HG03520 (cell line): ENCODE measurements at regions not wholly inside any gene's neighbourhood (a gene's known extent, or its start where the extent isn't known, plus 50 kb on each side); places are given as distances from the start of the nearest gene placed in this dataset.

Source experiments
- ATAC-seq: cut with Tn5 transposase; IDR thresholded peaks from one replicate; pipeline ENCODE4 v1.9.1; 2021; ENCODE audit warnings: mild to moderate bottlenecking, moderate library complexity; ENCODE audit not compliant: unreplicated experiment

DNA sequence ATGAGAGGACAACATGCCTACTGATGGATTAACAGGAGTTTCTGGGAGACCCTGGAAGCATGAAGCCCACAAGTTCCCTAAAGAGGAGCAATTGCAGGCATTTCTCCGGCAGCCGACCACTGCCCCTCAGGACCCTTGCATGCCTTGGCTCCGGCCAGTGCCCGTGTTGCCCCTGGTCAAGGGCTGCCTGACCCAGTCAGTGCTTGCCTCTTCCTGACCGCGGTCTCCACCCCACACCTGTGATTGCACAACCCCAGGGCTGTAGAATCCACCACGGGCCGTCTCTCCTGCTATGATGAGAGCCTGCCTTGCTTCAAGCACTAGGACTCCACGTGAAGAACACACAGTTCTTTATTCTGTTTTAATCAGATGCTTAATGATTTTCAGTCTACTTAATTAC, 127.5 kb downstream of the GLI2 start:
- ATAC-seq: no peak

DNA sequence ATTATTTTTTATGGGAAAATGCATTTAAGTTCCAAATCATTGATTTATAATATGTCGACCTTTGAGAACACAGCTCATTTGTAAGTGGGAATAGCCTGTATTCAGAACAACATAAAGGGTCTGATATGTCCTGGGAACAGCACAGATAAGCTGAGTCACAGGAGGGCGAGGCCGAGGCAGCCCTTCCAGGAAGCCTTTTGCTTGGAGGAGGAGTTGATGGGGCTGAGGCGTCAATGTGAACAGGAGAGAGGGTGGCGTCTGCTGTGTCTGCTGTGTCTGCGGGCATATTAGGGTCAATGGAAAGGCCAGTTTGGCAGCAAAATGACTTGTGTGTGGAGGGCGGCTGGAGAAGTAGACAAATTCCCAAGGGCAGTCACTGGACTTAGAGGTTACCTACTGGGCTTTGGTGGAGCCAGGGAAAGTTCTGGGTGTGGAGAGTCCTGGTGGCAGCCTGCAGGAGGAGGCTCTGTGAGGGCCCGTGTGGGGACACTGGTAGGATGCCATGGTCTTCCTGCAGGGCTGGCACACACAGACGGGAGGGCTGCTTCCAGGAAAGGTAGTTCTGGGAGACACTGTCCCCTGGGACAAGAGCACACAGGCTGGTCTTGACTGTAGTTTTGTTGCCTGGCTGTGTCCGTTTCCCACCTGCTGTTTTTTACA, 128.1 kb downstream of the GLI2 start:
- ATAC-seq: no peak

DNA sequence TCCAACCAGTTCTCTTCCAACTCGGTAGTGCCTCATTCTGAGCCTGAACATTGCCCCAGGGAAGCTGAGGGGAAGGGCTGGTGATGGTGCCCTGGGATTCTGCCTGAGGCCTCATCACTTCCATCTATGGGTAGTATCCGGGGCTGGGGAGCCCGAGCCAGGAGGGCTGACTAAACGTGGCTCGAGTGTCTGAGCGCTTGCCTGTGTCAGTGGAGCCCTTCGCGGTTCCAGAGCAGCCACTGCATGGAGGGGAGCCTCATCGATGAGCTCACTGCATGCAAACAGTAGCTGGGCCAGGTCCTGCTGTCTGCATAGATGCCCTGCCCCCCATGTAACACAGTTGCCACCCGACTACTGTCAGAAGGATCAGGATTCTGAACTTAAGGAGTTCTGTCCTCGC, 129.3 kb downstream of the GLI2 start:
- ATAC-seq: no peak

DNA sequence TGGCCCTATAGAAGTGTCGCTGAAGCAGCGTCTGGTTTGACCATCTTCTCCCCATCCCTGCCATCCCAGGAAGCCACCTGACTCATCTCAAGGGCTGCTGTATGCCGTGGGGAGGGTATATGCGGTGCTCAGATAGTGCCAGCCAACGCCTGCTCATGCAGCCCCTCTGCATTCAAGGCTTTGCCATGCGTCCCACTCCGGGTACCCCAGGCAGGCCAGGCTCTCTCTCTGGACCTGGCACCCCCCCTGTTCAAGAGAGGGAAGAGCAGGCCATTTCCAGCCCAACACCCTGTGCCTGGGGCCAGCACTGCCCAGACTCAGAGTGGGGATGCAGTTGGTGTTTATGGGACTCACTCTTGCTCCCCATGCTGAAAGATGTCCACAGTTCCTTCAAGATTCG, 130.0 kb downstream of the GLI2 start:
- no peak for ATAC-seq

DNA sequence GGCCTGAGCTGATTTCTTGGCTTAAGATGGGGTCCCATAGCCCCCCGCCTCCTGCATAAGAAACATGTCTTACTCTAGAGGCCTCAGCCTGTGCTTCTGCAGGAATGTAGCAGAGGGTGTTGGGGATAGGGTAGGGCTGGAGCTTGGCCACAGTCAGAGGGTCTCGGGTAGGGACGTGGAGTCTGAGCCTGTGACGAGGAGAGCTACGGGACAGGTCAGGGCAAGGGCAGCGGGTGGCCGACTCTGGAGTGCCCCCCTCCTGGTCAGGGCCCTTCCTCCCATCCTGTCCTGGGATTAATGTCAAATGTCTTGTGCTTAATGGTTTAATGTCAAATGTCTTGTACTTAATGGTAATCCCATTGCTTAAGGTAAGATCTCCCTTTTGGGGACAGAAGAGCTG, 130.4 kb downstream of the GLI2 start:
- ATAC-seq: no peak

DNA sequence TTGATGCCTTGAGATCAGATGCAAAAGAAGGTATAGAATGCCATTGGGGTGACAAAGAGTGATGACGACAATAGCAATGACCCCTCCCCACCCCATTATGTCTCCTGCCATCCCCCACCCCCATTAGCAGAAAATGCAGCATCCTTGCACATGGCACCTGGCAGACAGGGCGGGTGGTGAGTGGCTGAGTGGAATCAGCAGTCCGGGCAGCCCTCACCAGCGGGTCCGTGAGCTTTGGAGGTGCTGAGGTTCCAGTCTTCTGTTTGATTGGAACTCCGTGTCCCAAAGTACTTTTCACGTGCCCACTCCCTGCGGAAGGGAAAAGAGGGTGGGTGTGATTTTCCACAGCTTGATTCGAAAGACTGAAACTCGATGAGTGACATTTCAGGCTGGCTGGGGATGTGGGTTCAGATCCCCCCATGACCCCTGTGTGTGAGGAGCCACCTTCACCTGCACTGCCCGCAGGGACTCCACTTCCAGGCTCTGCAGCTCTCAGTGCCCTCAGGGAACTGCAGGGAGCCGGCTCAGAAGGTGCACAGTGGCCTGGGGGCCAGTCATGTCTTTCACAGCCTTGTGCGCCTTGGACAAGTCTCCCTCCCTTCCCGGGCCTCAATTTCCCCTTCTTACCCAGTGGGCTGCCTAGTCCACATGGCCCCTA, 130.9 kb downstream of the GLI2 start:
- ATAC-seq: no peak

DNA sequence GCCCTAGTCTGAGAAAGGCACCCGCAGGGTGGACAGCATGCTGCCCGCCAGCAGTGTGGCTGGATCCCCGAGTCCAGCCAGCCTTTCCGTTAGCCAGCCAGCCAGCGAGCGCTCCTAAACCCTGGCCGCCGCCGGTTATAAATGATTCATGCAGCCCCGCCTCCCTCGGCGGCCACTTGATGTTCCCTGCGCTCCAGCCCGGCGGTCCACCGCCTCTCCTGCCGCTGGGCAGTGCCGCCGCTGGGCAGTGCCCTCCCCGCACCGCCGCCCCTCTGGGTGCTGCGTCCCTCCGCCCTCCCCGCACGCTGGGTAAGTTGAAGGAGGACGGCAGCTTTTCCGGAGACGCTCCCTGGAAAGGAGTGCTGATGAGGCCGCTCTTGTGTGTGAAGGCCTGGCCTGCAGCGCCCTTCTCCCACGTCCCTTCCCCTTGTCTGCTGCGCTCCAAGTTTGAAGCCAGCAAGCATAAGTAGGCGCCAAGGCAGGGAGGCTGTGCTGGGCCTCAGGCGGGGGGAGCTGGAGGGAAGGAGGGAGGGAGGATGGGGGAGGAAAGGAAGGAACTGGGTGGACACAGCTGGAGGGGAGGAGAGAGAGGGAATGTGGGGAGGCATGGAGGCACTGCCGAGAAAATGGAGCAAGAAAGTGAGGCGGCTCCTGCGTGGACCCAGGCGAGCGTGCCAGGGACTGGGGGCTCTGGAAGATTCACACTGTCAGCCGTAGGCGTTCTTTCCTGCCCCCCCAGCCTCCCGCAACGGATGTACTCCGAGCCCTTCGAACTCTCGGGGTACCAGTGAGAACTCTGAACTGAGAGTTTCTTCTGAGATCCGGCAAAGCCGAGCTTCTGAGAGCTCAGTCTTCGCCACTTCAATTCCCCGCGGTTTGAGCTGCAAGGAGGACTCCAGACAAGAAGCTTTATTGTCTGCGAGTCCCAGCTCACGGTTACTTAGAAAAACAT, 131.9 kb downstream of the GLI2 start:
- no peak for ATAC-seq

DNA sequence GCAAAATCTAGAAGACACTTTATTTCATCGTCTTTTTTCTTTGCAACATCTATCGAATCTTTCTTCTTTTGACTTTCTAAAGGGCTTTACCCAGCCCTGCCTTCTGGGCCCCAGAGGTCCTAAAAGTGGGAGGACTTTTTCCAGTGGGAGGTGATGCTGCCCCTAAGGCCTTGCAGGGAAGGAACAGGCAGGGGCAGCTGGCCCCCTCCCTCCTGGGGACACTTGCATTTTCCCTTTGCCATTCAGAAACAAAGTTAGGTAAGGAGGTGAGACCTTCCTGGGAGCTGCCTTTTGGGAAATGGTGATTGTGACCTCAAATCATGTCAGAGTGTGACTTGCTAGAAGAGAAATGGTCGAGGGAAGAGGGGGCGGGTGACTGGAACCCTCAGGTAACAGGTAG, 132.7 kb downstream of the GLI2 start:
- no peak for ATAC-seq

DNA sequence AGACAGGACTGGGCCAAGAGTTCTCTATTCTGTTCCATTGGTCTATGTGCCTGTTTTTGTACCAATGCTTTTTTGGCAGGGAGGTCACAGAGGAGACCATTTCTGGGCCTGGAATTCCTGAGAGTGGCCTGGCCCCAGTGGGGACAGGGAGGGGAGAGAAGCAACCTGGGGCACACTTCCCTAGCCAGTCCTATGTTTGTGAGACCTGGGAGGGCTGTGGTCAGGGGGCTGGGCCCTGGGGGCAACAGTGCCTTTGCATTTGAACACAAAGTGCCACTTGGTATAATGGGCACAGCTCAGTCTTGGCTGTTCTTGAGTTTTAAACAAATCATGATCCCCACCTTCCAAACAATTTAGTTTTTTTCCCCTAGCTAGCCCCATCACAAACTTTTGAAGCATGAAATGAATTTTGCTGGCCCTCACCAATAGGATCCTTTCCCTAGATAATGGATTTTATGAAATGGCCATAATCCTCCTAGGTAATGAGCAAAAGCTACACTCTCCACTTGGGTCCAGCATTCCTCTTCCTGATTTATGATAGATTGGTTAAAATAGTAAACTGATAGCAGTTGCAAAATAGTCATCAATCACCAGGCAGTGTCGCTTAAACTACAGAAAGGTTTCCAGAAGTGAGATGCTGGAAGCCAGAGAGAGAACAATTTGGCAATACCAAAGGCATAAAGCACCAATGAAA, 133.5 kb downstream of the GLI2 start:
- no peak for ATAC-seq

DNA sequence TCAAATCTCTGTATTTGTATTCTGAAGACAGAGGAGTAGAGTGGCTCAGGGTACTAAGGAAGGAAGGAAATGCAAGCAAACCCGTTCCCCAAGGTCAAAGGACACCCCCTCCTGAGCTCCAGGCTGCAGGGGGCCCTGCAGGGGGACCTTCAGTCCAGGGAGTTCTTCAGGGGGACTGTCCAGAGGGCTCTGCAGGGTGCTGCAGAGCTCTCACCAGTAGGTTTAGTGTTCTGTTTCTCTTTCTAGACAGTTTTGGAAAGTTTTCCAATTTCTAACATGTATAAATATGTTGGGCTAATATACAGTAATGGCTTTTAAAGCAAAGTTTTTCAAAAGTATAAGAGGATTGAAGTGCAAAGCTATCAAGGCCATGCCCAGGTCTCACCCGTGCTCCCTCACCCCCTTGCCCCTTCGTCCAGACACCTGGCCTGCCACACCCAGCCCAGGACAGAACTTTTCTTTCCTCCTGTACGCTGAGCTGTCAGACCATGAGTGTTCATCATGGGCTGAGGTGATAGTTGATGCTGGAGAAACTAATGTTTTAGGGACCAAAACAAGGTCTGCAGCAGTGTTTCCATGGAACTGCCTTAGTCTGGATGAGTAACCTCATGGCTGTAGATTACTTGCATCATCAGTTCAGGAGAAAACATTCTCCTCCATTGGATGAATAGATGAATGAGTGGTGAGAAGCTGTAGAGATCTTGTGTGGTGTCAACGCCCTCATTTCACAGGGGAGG, 134.2 kb downstream of the GLI2 start:
- ATAC-seq: no peak

DNA sequence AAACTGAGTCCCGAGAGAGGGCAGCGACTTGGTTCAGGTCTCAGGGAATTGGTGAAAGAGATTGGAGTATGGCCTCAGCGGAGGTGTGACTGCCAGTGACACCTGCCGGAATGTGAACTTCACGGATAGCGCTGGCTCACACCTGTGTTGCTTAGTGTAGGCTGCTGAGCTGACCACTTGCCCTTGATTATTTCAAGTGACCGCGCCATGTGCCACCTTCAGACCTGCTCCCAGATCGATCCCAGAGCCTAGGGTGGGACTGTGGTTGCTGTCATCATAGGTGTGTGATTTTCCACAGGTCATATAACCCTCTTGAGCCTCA, 134.8 kb downstream of the GLI2 start:
- no peak for ATAC-seq

DNA sequence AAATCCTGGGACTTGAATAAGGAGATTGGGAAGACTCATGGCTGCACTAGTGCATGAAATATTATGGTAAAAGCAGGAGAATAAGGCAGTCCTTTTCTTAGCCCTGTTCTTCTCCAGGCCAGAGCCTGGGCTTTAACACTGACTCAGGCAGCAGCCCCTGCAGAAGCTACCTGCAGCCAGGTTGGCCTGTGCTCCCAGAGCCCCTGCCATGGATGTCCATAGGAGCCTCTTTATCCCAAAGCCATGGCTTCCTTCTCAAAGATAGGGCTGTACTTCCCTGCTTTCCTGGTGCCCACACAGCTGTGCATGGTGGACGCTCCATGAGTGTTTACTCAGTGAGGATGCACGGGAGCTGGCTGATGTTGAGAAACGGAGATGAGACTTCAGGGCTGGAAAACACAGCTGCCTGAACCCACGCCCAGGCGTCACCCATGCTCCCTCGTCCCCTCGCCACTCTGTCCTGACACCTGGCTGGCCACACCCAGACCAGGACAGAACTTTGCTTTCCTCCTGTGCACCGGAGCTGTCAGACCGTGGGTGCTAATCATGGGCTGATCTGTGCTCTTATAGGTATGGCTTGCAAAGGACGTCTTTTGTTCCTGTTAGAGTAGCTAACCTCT, 135.5 kb downstream of the GLI2 start:
- ATAC-seq: no peak

DNA sequence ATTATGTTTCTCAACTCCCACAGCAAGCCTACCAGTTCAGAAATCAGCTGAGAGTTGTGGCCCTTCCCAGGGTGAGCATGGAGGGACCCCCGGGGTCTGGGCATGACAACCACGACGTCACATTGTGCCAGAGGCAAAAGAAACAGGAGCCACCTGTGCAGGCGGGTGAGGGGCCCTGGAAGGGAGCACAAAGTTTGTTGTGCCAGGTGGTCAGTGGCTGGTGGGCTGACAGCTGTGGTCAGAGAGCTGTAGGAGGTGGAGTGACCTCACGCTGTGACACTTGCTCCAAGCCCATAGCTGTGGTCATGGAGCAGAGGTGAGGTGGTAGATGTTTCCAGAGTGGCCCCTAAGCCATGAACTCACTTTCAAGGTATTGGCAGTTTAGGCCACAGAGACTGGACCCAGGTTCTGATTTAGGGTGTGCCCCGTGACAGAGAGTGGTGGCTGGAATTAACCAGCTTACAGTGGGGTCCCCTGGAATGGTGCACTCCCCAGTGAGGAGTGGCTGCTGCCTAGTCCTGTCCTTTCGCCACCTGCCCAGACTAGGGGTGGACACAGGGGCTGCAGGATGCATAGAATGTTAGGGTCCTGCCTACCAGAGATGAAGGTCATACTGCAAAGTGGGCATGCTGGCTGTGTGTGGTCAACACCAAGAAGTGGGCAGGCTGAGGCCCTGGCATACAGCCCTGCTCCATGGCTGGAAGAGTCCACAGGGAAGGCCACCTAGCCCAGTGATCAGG, 136.4 kb downstream of the GLI2 start:
- no peak for ATAC-seq

DNA sequence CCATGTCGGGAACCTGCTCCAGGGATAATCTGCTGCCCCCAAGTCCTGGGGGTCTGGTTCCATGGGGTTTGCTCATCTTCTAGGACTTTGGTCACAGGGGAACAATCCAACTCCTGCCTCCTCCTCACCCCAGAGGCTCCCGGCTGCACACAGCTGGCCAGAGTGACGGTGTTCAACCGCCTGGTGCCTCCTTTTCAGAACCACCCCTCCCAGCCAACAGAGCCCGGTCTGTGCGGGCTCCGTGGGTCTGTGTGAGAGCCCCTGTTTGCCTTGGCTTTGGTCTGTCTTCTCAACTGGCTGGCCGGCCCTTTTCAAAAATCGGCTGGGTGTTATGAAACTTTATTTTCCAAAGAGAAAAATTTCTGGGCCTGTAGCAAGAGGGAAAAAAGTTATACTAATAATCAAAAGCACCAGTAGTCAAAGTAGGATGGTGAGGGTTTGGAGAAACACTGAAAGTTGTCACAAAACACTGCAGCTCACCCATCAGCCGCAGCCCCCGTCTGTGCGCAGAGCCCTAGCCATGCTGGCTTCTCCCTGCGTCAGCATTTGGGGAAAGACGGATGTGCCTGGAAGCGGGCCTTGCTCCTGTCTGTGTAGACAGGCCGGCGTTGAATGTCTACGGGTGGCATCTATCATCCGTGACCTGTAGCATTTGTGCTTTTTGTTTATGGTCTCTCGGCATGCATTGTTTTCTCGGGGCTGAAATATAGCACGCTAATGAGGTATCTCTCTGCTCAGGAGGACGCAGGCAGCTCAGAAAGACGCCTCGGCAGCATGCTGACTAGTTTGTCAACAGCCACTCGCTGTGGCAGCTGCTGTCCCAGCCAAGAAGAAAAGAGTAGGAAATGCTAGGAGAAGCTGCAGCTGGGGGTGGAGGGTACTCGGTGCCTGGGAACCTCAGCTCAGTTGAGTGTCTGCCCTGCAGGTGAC, 138.6 kb downstream of the GLI2 start:
- no peak for ATAC-seq

DNA sequence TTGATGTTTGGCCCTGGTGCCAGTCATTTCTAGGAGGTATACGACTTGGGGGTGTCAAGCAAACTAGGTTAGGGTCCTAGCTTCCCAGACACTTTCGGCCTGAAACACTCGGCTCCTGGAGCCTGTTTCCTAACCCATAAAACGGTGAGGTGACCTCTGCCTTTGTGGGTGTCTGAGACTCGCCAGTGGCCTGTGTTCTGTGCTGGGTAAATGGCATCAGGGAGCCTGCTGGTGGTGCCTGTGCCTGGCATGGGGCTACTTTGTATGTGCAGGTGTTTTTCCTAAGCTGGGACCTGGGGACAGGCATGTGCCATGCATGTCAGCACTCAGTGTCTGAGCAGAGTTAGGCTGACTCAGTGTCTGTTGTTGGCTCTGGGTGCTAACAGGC, 139.2 kb downstream of the GLI2 start:
- no peak for ATAC-seq

DNA sequence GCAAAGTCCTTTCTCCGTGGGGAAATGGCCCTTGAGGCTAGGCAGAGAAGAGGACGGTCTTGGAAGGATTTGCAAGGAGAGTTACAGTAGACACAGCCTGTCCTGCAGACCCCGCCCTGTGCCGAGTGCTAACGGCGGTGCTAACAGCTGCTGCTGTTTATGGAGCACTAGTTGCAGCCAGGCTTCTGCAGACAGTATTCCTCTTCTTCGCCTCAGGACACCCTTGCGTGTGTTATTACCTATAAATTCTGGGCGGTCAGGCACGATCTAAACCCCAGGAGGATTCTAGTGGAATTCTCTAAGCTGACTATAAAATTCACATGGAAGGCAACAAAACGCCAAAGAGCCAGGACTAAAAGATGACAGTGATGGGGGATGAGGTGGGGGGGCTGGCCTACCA, 139.8 kb downstream of the GLI2 start:
- ATAC-seq: no peak

DNA sequence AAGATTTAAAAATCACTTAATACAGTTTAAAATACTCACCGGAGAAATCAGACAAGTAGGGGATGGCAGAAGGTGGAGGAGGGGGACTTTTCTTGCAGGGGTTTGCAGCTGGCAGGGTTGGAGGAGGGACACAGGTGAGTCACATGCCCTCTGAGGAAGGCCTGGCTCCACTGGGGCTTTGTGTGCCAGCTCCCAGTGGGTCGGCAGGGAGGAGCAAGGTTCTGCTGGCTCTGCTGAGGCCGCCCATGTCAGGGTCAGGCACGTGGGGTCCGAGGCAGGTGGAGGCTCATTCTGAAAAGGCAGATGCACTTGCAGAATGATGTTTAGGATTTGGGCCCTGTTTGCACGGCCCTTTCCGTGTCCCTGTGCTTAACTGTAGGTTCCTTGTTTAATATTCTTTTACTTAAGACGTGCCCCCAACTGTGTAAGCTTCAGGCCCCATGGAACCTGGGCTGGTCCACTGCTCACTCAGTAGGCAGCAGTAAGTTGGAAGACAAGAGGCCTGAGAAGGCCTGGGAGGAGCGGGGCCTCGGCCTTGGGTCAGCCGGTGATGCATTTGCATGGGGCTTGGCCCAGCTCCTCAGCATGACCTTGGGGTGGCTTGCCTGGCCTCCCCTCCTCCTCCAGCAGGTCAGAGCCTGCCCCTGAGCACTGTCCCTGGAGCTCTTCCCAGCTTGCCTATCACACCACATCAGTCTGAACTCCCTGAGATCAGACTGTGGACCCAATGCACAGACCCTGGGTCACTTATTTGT, 141.0 kb downstream of the GLI2 start:
- ATAC-seq: no peak

DNA sequence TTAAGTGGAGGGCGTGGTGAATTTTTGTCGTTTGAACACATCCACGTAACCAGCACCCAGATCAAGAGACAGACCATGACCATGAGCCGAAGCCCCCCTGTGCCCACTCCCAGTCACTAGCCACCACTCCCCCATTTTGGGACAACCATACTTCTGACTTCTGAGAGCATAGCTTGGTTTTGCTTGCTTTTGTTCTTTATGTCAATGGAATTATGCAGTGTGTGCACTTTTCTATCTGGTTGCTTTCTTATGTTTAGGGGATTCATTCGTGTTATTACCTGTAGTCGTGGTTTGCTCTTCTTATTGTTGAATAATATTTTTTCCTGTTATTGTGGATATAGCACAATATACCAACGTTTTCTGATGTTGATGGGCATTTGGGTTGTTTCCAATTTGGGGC, 141.7 kb downstream of the GLI2 start:
- no peak for ATAC-seq
